Parathyroid adenoma (tissue), 2 donors: ENCODE measurements at regions not wholly inside any gene's neighbourhood (a gene's known extent, or its start where the extent isn't known, plus 50 kb on each side); places are given as distances from the start of the nearest gene placed in this dataset.

ENCODE experiments used
- H2AFZ ChIP-seq: fragments of 300-600 bp; sonication (generic); one replicate; pipeline ENCODE4 v1.7.0; 2017; ENCODE audit warnings: antibody characterized with exemption, mild to moderate bottlenecking
- H3K27ac ChIP-seq: fragments of 300-600 bp; sonication (generic); one replicate; pipeline ENCODE4 v1.7.0; 2017
- H3K27me3 ChIP-seq: fragments of 300-600 bp; sonication (generic); one replicate; pipeline ENCODE4 v1.7.0; 2017; ENCODE audit warnings: low read length; ENCODE audit not compliant: control insufficient read depth, insufficient read depth
- H3K36me3 ChIP-seq: fragments of 300-600 bp; sonication (generic); one replicate; pipeline ENCODE4 v1.7.0; 2017; ENCODE audit warnings: low read length; ENCODE audit not compliant: control insufficient read depth, insufficient read depth
- H3K4me1 ChIP-seq: fragments of 300-600 bp; sonication (generic); one replicate; pipeline ENCODE4 v1.7.0; 2017; ENCODE audit warnings: control low read depth
- H3K4me2 ChIP-seq: fragments of 300-600 bp; sonication (generic); one replicate; pipeline ENCODE4 v1.7.0; 2017; ENCODE audit warnings: low read length
- H3K4me3 ChIP-seq: fragments of 300-600 bp; sonication (generic); one replicate; pipeline ENCODE4 v1.7.0; 2017; ENCODE audit warnings: low read depth, low read length
- H3K79me2 ChIP-seq: fragments of 300-600 bp; sonication (generic); one replicate; pipeline ENCODE4 v1.7.0; 2017; ENCODE audit warnings: control low read depth
- H3K9ac ChIP-seq: fragments of 300-600 bp; sonication (generic); one replicate; pipeline ENCODE4 v1.7.0; 2017; ENCODE audit warnings: mild to moderate bottlenecking
- H3K9me3 ChIP-seq: fragments of 300-600 bp; sonication (generic); one replicate; pipeline ENCODE4 v1.7.0; 2017; ENCODE audit warnings: low read length; ENCODE audit not compliant: control insufficient read depth
- CTCF ChIP-seq: fragments of 300-600 bp; sonication (generic); IDR thresholded peaks from one replicate; pipeline ENCODE4 v1.7.0; 2017; ENCODE audit warnings: antibody characterized with exemption, mild to moderate bottlenecking
- donor health status: primary hyperparathyroidism.

GRCh38 chr14:38400751-38401150 is 144.9 kb upstream of the CLEC14A start:
- no peak overlapping the region for H3K9ac ChIP-seq
- no peaks in the 10 kb centered on the region for H3K4me1 ChIP-seq
- H3K9me3 ChIP-seq: no peaks in the 10 kb centered on the region
- TF ChIP-seq CTCF: no peak
- H3K27me3 ChIP-seq: no peaks in the 10 kb centered on the region
- H3K79me2 ChIP-seq: no peaks in the 10 kb centered on the region
- no peak overlapping the region for H3K4me2 ChIP-seq
- H3K36me3 ChIP-seq: no peaks in the 10 kb centered on the region
- no peak overlapping the region for H3K27ac ChIP-seq
- H3K4me3 ChIP-seq: no peak overlapping the region
- H2AFZ ChIP-seq: no peak overlapping the region

GRCh38 chr14:38399652-38400051 is 143.8 kb upstream of the CLEC14A start:
- Histone ChIP-seq H3K27me3 (no peaks in the 10 kb centered on the region), H3K4me3 (no peak overlapping the region)
- no peak for TF ChIP-seq CTCF

GRCh38 chr14:38394767-38395166 is 138.9 kb upstream of the CLEC14A start:
- no peak overlapping the region for H3K27ac ChIP-seq
- no peak overlapping the region for H3K4me3 ChIP-seq
- H2AFZ ChIP-seq: no peak overlapping the region
- H3K36me3 ChIP-seq: no peaks in the 10 kb centered on the region
- no peak overlapping the region for H3K4me2 ChIP-seq
- no peaks in the 10 kb centered on the region for H3K4me1 ChIP-seq
- H3K79me2 ChIP-seq: no peaks in the 10 kb centered on the region
- H3K9ac ChIP-seq: no peak overlapping the region
- H3K27me3 ChIP-seq: no peaks in the 10 kb centered on the region
- H3K9me3 ChIP-seq: no peaks in the 10 kb centered on the region
- TF ChIP-seq CTCF: no peak

More at GRCh38 chr14:38399652-38400051, 143.8 kb upstream of the CLEC14A start:
- H3K36me3 ChIP-seq: no peaks in the 10 kb centered on the region
- no peaks in the 10 kb centered on the region for H3K9me3 ChIP-seq
- no peaks in the 10 kb centered on the region for H3K79me2 ChIP-seq
- H3K9ac ChIP-seq: no peak overlapping the region
- H3K27ac ChIP-seq: no peak overlapping the region
- H2AFZ ChIP-seq: no peak overlapping the region
- no peak overlapping the region for H3K4me2 ChIP-seq
- no peaks in the 10 kb centered on the region for H3K4me1 ChIP-seq

GRCh38 chr14:38394064-38394463 is 138.2 kb upstream of the CLEC14A start:
- TF ChIP-seq CTCF: no peak
- no peak overlapping the region for H3K4me3 ChIP-seq

GRCh38 chr14:38391334-38391733 is 135.4 kb upstream of the CLEC14A start:
- no peak overlapping the region for H3K4me3 ChIP-seq
- no peak overlapping the region for H3K27ac ChIP-seq
- no peaks in the 10 kb centered on the region for H3K79me2 ChIP-seq
- no peaks in the 10 kb centered on the region for H3K36me3 ChIP-seq
- H3K4me2 ChIP-seq: no peak overlapping the region
- no peak for TF ChIP-seq CTCF
- H3K9me3 ChIP-seq: no peaks in the 10 kb centered on the region
- H3K4me1 ChIP-seq: no peaks in the 10 kb centered on the region
- no peak overlapping the region for H3K9ac ChIP-seq
- H3K27me3 ChIP-seq: no peaks in the 10 kb centered on the region
- no peak overlapping the region for H2AFZ ChIP-seq

More at GRCh38 chr14:38394064-38394463, 138.2 kb upstream of the CLEC14A start:
- no peaks in the 10 kb centered on the region for H3K9me3 ChIP-seq
- H3K27ac ChIP-seq: no peak overlapping the region
- H3K27me3 ChIP-seq: no peaks in the 10 kb centered on the region
- no peaks in the 10 kb centered on the region for H3K36me3 ChIP-seq
- no peak overlapping the region for H3K4me2 ChIP-seq
- no peak overlapping the region for H3K9ac ChIP-seq
- H3K4me1 ChIP-seq: no peaks in the 10 kb centered on the region
- H2AFZ ChIP-seq: no peak overlapping the region
- H3K79me2 ChIP-seq: no peaks in the 10 kb centered on the region
